Stimulated activated CD8-positive, alpha-beta memory T cell treated with anti-CD3 and anti-CD28 coated beads, Interleukin-12 subunit alpha, Interleukin-12 subunit beta, amount 100 ng/mL, for 1 hour (primary cell): ENCODE measurements at regions not wholly inside any gene's neighbourhood (a gene's known extent, or its start where the extent isn't known, plus 50 kb on each side); places are given as distances from the start of the nearest gene placed in this dataset.

Experiments
- DNase-seq: peaks from one replicate; pipeline ENCODE4 v3.0.0-alpha.2; 2020; ENCODE audit warnings: low read depth

DNA sequence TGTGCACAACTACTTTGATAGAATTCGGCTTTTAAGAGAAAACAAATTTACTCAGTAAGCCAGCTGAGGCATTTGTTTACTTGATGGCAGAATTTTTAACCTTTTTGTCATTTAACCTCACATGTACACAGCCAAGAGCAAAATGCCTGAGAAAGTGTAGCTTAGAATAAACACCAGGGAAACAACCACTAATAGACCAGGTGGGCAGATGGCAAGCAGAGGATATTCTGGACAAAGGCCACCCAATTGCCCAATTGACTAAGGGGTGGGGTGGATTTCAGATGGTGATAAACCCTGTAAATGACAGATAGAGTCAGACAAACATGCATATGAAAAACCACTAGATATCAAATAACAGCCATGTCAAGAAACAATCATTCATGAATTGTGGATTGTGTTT is 190.7 kb upstream of the FBXL4 start:
- no peak for DNase-seq

DNA sequence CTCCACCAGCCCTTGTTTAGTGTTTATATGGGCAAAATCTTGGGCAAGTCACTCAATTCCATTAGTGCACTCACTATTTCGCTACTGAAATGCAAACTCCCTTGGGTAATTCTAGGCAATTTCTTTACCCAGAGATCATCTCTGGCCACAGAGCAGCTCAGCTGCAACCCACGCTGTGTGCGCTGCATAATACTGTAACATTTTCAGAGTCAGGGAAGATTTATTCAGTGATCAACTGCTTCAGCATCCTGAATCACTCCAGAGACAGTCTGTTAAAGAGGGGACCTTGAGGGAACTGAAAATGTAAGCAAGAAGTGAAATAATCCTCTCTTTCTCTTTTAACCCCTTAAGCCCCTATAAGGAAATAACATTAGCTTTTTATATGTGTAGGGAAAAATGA is 189.6 kb upstream of the FBXL4 start:
- DNase-seq = no peak

DNA sequence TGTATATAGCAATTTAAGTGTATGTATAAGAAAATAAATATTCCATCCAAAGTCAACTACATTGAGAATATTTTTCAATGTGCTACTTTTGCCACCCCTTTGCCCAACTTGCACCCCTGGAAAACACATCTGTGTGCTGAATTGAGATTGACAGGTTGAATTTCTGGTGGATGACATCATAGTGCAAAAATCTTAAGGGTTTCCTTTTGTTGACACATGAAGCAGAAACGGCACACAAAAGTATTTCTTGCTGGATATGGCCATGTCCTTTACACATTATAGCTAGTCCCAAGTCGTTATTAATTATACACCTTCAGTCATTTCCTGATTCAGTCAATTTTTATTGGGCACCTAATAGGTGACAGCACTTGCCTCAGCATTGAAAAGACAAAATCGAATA is 188.7 kb upstream of the FBXL4 start:
- no peak for DNase-seq

DNA sequence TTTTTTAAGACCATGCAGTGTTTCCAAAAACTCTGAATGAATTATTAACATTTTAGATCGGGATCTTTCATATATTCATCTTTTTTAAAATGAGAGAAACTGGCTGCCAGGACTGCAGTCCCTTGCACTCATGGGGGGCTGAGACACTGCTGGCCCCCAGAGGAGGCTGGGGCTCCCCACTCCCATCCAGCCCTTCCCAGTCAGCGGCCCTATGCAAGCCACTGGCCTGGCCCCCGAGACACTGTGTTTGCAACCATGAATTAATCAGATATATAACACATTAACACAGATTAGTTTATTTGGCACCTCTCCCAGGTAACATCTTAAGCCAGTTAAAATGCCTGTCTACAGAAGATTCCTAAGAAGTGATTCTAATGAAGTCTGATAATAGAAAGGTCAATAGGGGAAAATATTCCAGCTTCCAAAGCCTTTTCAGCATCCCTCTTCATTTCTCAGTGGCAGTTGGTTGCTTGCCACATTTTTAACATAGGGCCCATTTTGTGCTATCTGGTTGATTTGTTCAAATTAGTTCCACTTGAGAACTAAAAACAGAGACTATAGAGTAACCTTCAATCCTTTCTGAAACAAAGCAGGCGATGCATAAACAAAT is 184.4 kb upstream of the FBXL4 start:
- no peak for DNase-seq

DNA sequence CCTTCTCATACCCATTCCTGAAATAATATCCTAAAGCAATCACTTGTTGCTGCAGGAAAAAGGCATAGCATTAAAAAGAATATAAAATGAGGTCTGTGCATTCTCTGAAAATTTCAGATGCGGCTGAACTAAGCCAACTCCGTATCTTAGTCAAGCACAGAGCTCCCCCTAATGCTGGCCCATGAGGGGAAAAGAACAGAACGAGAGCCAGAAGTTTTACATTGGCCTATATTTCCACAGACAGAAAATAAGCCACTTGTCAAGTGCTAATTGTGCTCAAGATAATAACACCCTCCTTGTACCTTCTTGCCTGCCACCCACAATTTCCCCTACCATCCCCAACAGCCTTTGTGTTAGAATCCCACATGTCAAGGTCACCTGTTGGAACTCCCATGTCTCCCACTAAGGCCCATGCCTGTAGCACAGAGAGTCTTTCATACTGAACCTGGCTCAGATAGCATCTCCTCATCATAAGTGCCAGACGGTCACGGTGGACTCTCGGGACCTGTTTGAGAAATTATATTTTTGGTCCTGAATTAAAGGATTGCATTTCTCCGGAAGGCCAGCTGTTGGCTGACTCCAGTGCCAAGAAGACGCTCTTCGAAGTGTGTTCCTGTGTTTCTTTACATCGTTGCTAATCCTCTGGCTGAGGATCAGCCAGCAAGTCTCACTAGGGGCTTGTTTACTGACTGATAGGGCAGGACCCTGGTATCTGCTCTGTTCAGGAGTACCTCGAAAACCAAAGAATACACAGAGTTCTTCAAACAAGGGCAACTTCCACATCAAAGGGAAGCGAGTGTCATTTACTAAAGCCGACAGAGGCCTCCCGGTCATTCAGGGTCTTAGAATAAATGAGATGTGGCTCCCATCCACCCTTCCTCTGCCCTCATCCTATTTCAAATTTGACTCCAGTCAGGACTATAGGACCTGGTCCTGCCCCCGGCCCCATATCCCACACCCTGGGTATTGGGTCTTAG is 183.4 kb upstream of the FBXL4 start:
- DNase-seq = no peak

DNA sequence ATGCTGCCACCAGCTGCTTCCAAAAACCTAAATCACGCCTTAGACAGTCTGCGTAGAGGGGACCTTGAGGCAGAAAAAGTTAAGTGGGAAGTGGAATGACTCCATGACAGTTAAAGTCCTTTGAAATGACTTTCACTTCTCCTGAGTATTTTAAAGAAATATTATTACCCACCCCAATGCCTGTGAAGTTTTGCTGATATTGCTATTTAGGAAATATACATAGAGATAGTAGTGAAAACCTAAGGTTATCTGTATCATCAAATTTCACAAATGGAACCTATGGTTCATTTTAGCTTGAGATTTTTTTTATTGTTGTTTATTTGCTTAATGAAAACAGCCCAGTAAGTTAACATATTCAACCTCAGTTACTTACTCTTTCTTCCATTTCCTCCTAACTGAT is 182.1 kb upstream of the FBXL4 start:
- no peak for DNase-seq

DNA sequence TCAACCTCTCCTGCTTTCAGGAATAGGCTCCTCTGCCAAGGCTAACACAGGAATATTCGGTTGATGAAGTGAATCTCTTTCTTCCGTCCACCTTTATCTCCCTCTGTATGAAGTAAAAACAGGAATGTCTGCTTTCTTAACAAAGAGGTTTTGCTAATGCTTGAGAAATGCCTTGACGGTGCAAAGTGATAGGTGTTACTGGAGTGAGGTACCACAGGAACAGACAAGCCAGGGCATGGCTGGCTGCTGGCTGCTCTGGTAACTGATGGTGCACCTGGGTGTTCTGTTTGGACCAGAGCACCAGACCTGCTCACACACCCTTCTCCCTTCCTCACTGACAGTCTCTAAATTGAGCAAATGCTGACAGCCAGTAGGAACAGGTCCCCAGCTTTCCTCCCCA is 174.0 kb upstream of the FBXL4 start:
- no peak for DNase-seq

DNA sequence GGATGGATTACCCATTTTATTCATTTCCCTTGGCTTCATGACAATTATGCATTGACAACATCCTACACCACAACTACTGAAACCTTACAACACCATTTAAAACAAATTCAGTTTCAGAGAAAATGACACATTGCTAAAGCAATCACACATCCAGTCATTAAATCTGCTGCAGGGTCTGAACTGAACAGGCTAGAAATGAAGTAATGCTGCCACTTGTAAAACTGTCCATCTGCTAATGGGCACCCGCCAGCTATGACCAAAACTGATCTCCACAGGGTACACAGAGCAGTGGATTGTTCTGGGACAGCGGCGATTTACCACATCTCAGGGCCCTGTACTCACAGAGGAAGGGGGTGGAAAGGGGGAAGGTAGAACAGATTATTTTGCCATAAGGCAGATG is 172.9 kb upstream of the FBXL4 start:
- no peak for DNase-seq

DNA sequence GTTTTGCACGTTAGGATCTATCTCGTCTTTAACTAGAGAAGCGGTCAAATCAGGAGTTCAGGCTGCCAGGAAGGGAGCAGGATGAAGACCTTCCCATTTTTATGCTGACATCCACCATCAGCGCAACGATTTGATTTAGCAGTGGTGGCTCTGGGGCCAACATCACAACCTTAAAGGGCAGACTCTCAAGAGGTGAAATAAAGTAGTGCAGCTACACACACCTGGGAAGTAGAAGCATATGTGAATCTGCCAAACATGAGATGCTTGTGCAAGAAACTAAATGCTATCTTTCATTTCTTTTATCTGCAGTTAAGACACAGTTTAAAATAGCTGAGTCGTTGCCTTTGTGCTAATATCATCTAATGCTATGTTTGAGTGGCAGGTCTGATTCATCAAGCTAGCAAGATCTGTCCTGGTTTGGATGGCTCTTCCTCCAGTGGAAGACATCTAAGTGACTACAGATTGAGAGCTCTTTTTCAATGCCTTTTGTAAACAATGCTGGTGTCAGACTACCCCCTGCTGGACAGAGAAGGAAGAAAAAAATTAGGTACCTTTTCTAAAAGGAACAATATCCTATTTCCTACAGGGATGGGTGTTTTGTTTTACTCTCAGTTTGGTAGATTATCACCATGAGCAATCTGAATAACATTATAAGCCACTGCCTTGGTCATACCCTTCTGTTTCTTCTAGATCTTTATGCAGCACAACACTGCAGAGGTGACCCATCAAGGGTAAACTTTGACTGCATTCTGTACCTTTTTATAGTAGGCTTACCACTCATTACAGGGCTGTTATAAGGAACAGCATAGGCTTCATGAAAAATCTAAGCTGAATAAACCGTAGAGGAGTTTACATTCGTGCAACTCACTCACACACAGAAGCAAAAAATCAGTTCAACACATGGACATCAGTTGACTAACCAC is 171.6 kb upstream of the FBXL4 start:
- peak; percentile 13 for DNase-seq

DNA sequence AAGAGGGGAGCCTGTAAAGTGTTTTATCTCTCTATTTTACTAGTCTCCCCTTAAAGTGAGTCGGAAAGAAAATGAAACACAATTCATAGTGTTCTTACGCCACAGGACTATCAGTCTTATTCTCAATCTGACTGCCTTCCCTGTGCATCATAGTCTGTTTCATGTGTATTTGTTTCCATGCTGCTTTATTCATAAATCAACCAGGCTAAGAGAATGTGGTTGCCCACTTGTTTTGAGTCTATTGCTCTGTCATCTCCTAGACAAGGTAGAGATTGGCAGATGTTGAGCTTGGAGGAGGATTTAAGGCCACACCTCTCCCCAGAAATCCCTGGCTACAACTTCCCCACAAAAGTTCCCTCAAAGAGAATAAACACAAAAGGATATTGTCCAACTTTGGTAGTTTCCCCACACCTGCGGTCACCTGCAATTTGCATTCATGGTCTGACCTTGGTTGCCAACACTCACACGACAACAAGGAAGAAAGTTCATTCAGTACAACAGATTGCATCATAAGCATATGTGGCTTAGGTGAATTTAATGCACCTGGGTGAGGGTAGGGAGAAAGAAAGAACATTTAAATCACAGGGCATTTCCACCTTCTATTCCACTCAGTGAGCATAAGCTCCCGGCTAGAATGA is 167.1 kb upstream of the FBXL4 start:
- no peak for DNase-seq

DNA sequence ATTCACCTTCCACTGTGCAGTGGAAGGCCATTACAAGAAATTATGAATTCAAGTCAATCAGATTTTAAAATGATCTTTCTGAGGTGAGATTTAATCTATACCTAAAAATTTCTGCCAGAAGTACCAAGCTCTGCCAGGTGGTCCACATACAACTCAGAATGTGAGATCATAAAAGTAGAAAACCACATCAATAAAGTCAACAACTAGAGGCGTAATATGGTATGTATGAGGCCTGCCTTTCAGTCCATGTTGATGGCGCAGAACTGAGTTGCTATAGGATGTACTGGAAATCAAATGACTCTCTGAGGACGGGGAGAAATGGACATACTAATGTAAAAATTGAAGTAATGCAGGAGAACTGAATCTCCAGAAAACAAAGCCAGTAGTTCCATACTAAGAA is 163.8 kb upstream of the FBXL4 start:
- DNase-seq = no peak

DNA sequence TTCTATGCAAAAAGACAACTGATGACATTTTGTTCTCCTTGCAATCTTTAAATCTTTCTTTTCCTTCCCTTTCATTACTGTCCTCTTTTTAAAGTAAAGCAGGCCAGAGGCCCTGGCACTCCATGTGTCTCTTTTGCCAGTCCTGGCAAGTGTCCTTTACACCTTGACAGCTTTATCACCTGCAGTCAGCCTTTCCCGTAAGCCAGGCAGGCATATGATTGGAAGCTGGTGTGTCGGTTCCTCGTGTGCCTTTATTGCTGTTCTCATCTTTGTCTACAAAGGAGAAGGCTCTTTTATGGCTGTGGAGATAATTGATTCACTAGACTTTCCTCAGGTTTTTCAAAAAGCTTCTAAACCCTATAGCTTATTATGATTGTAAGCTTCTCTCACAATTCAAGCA is 162.3 kb upstream of the FBXL4 start:
- DNase-seq = no peak

DNA sequence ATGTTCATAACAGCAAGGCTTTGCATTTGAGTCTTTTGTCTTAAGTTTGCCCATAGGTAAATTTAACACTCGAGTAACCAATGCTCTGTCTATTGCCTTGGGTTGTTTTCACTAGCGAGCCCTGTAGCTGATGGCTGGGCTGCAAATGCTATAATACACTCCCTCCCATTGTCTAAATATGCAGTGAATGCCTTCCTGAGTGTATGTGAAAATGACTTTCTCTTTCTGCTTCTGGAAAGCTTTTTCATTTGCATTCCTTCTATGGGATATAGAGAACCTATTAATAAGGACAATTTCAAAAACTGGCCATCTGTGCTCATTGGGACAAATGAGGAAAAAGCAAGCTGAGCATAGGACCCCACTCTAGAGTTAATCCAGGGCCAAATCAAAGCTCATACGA is 156.5 kb upstream of the FBXL4 start:
- no peak for DNase-seq

DNA sequence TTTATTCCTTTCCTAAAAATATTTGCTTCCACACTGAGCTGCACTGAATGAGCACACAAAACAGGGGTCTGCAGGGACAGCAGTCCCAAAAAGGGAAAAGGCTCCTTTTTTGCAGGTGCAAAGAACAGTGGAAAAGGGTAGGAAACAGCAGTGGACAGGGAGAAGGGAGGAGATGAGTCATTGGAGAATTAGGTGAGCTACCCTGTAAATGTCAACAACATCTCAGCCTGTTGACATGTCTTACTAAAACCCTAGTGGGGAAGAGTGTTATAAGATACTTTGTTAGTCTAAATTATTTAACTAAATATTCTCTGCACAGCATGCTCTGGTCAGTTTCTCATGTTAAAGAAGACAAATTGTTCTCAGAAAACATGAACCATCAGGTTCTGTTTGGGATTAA is 151.5 kb upstream of the FBXL4 start:
- no peak for DNase-seq

DNA sequence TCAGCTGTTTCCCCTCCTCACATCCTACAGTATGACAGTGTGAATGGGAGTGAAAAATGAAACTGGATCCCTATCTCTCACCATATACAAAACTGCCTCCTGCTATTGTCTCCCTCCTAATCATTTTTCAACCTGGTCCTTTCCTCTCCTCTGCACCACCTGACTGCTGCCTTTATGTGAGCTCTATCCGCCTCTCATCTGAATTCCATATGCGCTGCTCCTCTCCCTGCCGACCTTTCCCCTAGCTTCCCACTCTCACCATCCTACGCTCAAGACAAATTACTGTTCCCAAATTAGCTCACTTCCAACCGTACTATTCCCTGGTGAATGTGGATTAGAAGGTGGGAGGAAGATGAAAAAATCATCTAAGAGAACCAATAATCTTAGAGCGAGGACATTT is 148.4 kb upstream of the FBXL4 start:
- no peak for DNase-seq

DNA sequence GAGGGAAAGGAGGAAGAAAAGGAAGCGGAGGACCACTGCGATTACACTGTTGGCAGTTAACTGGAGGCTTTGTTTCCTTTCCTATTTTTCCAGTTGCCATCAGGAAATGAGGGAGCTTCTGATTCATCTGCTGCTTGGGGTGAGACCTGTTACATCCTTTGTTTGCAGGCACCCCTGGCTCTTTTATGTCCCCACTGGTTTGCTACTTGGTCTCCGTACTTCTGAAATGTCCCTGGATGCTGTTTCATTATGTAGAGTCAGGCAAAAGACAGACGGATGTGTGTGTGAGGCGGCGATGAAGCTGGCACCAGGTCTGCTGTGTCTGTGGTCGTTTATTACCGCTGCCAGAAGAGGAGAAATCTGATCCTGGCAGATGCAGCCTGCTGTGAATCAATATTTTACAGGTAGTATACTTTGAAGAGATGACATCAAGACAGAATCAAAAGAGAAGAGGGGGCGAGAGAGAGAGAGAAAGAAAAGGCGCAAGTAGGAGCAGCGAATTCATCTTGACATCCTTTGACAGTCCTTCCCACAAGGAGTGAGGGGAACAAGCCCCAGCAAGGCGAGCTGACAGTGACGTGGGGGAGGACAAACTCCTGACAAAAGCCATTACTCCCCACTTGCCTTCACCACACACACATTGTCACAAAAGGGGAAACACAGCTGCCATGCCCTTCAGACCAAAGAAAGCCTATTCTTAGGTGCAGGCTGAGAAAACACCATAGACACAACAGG is 145.9 kb upstream of the FBXL4 start:
- no peak for DNase-seq

DNA sequence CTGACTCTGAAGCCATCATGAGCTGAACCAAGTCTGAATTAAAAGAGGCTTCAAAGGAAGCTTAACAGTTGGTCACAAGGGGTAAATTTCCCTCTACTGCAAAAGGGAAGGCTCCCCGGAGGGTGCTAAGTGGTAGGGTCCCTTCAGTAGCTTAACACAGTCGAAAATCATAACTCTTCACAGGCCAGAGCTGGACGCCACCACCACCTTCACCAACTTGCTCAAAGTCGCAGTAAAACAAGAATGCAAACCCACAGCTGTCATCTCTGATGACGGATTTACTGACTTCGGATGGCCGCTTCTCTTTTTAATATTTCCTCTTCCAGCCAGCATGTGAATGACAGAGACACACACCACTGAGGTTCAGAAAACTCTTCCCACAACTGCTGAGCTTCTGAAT is 144.7 kb upstream of the FBXL4 start:
- DNase-seq = no peak

DNA sequence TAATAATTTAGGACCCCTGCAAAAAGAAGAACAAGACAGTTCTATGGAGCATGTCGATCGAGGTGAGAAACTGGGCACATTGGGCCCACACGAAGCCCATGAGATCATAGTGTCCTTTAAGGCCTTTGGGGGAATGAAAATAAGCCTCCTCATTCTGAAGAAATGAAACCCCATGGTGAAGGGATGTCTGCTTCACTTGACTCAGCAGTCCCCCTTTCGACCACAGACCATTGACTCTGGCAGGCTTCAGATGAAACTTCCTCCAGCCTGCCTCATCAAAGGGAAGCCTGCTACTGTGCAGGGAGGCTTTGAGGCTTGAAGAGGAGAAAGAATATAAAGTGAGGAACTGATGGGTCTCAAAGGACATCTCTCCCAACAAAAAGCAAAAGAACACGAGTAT is 144.2 kb upstream of the FBXL4 start:
- DNase-seq = no peak

DNA sequence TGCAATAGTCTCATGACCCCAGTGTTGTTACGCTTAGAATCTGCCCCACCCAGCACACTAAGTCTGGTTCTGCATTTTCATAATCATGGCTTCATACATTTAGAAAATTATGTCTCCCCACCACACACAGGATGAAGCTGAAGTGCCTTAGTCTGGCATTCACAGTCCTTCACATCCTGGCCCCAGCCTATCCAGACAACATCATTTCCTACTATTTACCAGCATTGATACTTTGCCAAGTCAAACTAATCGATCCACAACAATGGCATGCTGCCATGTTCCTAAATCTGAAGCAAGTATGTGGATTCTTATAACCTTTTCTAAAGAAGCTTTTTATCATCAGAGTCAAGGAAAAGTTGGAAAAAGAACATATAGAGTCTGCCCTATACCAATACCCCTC is 132.4 kb upstream of the FBXL4 start:
- DNase-seq = no peak

DNA sequence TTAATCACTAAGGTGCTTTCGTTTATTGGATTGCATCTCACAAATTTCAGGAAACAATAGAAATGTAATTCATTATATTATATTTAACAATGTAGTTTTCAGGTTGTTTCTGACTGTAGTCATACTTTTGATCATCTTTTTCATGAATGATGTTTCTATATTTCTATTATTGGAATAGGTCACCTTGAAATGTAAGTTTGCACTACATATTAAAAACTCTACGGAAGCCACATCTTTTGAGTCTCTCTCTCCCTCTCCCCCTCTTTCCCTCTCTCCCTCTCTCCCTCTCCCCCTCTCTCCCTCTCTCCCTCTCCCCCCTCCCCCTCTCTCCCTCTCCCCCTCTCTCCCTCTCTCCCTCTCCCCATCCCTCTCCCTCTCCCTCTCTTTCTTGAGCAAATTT is 131.3 kb upstream of the FBXL4 start:
- no peak for DNase-seq

DNA sequence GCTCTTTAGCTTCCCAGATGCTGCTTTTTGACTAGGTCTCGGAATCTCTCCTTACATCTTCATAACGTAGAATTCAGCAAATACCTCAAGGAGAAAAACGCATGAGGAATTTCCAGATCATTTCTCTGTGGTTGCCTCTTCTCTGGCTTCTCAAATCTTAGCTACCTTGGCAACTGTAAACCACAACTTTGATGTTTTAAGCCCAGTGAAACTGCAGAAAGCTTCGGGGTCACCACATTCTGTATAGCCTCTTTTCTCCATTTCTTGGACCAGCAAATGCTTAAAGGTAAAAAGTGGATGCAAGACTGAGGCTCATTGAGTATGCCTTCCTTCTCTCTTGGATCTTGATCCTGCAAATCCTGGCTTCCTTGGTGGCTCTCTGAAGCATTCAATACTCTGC is 125.5 kb upstream of the FBXL4 start:
- no peak for DNase-seq

DNA sequence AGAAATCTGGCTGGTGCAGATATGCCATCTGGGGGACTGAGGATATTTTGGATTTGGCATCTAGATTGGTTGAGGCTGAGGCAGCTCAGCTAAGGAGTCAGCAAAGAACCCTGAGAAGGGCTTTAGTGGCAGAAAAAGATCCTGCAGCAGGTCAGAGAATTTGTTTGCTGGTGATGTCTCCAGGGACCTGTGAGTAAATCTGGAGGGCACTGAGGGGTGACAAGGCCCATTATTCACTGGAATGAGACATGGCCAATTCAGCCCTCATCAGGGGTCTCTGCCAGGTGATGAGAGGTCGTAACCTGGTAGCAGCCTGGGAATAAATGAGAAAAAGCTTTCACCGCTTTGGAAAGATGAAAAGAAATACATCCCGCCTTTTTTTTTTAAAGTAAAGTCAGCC is 118.3 kb upstream of the FBXL4 start:
- no peak for DNase-seq
